ENCODE measurements at regions not wholly inside any gene's neighbourhood (a gene's known extent, or its start where the extent isn't known, plus 50 kb on each side); places are given as distances from the start of the nearest gene placed in this dataset.
"Not testable (repeated sequence)": the region's sequence is repeated elsewhere in the genome, so short reads cannot be mapped to it uniquely, and the experiment has no call there.

GRCh38 chr1:83270801-83271200, 728.1 kb downstream of the TTLL7 start:
- TF ChIP-seq CTCF (IDR thresholded peaks at IDR 0.05; ENCODE audit: low read depth, low read length, poor library complexity, severe bottlenecking); EZH2phosphoT487 (IDR thresholded peaks at IDR 0.05; ENCODE audit: borderline replicate concordance, low read length): not testable (repeated sequence)
